ENCODE measurements at regions not wholly inside any gene's neighbourhood (a gene's known extent, or its start where the extent isn't known, plus 50 kb on each side); places are given as distances from the start of the nearest gene placed in this dataset.

- no peak for TF ChIP-seq CTCF (IDR thresholded peaks at IDR 0.05)
- no peak for TF ChIP-seq EP300 (IDR thresholded peaks at IDR 0.05)
- TF ChIP-seq POLR2A (IDR thresholded peaks at IDR 0.05), result no peak
Observed at GRCh38 chr12:34289431-34290380, 267.4 kb downstream of the ALG10 start.
